GM21515 (cell line): ENCODE measurements at regions not wholly inside any gene's neighbourhood (a gene's known extent, or its start where the extent isn't known, plus 50 kb on each side); places are given as distances from the start of the nearest gene placed in this dataset.
"Not testable (repeated sequence)": the region's sequence is repeated elsewhere in the genome, so short reads cannot be mapped to it uniquely, and the experiment has no call there.

Source experiments
- ATAC-seq: cut with Tn5 transposase; IDR thresholded peaks from one replicate; pipeline ENCODE4 v1.9.1; 2021; ENCODE audit not compliant: unreplicated experiment

DNA sequence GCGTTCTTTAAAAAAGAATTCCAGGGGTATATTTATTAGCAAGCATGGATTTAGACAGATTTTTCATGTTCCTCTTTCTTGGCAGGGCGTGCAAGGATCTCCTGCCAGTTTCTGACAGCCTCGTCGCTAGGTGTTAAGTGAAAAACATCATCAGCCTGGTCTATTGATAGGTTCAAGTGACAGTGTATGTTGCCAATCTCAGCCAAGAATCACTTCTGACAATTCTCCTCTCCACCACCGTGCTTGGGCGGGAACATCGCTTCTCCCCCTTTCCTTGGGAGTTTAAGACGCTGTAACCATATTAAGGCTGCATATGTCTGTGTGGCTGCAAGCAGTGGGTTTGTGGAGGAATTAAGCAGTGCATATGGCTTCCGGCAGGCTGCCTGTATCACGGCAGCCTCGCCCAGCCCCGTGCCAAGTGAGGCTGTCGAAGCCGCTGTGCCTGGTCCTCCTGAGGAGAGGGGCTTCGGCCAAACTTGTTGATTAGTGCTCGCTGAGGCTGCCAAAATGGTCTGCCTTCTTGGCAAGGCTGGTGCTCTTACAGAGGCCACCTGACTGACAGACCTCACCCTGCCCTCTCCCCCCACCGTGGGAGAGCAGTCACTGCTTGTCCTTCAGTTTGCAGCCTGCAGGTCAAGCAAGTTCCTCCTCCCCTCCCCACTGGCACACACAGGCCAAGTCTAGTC is 132.2 kb upstream of the MPHOSPH6 start:
- no peak for ATAC-seq

DNA sequence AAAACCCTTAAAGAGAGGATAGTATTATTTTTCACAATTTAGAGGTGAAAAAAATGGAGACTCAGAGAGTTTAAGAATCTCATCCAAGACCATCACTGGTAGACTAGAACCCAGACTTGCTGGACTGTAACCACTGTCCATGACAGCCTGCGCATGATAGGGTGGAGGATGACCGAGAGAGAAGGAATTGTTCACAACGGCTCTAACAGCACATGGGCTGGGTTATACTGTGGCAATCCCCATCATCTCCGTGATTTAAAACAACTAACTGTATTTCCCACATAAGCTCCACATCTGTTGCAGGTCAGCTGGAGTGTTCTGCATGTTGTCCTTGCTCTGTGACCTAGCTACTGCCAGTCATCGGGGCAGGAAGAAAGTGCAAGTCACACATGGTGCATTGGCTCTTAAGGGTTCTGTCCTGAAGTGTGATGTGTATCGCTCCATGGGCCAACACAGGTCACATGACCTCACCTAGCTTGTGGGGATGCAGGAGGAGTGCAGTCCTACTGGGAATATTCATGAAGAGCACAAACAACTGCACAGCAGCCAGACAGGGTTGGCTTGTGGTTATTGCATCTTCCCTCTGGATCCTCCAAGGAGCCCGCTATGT is 131.2 kb upstream of the MPHOSPH6 start:
- ATAC-seq, result no peak

DNA sequence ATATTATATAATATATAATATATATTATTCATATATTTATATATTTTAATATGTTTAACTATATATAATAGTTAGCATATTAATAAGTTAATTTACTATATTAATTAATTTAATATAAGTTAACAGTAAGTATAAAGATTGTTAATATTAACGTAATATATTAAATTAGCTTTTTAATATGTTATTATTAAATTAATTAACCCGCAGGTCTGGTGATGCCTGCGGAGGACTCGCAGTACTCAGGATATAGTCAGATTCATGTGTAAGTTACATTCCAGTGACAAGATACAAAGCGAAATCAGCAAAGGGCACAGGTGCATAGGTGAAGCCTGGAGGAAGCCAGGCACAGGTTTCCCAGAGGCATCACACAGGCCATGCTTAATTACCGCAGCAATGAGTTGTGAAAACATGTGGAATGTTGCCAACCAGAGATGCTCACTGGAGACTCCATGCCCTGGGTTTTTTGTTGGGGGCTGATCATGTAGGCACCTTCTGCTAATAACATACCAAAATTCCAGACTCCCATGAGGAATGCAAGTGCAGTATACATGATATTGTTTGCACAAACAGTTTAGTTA is 130.4 kb upstream of the MPHOSPH6 start:
- no peak for ATAC-seq

DNA sequence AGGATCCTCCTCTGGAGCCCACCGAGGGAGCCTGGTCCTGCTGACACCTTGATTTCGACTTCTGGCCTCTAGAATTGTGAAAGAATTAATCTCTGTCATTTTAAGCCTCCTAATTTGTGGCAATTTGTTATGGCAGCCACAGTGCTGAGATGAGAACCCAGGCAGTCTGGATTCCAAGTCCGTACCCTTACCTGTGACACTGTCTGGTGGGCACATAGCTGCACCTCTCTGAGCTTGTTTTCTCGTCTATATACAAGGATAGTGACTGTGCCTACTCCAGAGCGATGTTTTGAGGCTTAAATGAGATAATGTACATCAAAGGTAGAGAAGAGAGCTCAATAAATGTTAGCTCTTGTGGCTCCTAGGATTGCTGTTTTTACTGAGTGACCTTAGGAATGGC is 128.4 kb upstream of the MPHOSPH6 start:
- no peak for ATAC-seq

DNA sequence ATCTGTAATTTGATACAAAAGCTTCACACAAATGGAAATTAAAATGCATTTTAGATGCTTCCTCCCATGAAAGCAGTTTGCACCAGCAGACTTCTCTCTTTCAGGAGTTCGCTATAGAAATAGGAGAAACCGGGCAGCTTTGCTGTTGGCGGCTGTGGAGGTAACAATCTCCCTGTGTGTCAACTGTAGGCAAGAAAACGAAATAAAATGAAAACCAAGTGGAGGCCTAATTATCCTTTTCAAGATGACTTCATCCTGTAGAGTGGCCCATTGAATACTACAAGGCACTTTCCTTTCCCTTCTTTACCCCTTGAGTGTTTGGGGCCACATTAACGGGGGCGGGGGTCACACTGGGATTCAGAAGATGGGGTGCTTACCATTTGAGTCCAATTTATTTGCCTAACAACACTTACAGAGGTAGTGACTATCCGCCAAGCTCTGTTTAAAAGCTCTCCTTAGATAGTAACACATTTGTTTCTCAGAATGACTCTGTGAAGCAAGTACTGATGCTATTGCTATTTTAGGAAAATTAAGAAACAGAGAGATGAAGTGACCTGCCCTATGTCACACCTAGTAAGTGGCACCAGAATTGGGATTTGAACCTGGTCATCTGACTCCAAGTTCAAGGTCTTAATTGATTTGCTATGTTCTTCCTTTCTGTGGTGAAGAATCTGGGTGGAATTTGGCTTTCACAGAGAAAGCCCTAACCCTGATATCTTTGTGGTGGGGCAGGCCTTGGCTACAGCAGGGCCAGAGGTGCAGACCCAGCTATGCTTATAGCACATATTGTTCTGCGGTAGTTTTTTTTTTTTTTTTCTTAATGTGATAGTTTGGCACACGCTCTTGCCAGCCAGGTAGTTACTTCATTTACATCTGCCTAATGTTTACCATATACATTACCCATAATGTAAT is 125.5 kb upstream of the MPHOSPH6 start:
- ATAC-seq, result no peak

DNA sequence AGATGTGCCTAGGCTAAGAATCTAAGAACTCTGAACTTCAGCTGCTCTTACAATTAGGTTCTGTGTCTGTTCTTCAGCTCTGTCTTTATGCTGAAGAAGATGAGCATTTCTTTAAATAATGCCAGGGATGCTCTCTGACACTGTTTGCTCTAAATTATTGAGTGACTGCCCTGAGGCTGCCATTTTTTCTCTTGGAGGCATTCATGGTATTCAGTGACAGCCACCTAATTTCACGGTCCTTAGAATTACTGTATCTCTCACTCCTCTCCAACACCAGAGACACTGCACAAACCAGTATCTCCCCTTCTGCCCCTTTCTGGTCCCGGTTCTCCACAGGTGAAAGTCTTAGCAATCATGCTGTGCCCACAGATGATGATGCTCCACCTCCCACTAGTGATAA is 123.6 kb upstream of the MPHOSPH6 start:
- no peak for ATAC-seq

DNA sequence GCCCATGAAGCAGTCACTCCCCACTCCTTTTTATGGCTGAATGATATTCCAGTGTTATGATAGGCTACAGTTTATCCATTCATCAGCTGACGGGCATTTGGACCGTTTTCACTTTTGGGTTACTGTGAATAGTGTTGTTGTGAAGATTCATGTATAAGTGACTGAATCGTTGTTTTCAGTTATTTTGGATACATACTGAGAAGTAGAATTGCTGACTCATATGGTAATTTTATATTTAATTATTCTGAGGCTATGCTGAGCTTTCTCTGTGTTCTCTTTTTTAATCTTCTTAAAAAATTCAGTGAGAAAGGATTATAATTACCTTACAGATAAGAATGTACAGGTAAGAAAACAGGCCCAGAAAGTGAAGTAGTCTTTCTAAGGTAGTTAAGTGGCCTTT is 117.9 kb upstream of the MPHOSPH6 start:
- no peak for ATAC-seq

DNA sequence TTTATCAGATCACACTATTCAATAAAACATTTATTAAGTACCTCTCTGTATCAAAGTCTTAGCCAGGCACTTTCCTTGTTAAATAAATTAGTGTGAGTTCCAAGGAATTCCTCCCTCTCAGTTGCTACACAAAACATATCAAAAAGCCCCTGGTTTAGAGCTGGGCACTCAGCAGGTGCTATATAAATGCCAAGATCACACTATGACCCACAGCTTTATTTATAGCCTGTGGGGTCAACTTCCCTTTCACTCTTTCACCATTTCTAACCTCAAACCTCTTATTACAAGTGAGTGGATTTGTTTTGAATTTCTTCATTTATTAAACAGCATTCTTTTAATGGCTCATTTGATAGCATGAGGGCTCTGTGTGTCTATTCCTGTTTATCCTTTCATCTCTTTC is 112.6 kb upstream of the MPHOSPH6 start:
- no peak for ATAC-seq

DNA sequence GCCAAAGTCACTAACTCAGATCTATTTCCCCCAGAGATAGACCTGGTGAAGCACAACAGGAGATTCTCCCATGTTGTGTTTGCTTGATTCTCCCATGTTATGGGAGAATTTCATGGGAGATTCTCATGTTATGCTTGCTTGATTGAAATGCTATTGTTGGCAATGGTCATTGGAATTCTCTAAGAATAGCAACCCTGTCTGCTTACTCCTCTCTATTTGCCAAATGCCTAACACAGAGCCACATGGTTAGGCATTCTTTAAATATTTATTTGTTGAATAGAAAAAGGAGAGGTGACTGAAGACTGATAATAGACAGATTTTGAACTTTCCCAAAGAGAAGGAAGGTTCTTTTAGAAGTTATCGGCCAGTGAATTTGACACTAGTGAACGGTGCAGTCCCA is 111.5 kb upstream of the MPHOSPH6 start:
- ATAC-seq, result no peak

DNA sequence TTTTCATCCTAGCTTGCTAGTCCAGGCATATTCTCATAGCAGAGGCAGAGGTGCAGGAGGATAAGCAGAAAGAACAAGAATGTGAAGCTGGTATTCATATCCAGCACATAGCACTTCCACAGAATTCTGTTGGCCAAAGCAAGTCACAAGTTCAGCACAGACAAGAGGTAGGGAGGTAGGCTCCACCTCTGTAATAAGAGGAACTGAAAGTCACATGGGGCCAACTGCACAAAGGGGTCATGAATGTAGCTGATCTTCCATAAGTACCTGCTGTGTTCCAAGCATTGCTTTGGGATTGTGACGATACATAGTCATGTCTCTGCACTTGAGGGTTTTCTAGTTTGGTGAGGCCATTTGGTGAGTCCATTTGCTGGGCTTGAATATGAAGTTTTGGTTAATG is 110.8 kb upstream of the MPHOSPH6 start:
- no peak for ATAC-seq

DNA sequence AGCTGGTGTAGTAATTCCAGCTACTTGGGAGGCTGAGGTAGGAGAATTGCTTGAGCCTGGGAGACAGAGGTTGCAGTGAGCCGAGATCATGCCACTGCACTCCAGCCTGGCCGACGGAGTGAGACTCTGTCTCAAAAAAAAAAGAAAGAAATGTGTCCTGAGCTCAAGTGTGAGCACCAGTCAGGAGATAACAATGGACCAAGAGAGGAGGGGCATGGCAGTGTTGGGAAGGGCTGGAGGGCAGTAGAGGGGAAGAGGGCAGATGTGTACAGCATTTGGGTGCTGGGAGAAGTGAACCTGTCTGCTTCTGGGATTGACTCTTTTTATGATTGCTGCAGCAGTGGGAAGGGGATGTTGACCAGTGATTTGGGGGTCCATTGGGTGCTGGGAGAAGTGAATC is 105.3 kb upstream of the MPHOSPH6 start:
- not testable (repeated sequence) for ATAC-seq

DNA sequence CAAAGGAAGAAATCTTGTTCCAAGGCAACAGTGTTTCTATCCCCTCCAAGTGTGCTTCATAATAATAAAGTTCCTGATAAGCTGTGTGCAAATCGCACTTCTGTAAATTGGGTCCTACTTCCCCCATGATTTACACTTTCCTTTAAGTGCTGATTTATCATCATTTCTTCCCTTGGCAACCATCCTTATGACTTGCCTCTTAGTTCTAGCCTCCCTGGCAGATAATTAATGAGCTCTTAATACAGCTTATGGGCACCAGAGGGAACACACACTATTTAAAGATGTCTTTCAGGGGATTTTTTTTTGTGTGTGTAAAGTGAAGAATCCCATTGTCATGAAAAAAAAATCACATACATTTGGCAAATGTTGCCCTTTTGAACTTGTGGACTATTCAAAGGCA is 101.6 kb upstream of the MPHOSPH6 start:
- no peak for ATAC-seq

DNA sequence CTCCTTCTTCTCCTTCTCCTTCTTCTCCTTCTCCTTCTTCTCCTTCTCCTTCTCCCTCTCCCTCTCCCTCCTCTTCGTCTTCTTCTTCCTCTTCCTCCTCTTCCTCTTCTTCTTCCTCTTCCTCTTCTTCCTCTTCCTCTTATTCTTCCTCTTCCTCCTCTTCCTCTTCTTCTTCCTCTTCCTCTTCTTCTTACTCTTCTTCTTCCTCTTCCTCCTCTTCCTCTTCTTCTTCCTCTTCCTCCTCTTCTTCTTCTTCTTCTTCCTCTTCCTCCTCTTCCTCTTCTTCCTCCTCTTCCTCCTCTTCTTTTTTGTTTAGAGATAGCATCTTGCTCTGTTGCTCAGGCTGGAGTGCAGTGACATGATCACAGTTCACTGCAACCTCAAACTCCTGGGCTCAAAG is 97.7 kb upstream of the MPHOSPH6 start:
- not testable (repeated sequence) for ATAC-seq

DNA sequence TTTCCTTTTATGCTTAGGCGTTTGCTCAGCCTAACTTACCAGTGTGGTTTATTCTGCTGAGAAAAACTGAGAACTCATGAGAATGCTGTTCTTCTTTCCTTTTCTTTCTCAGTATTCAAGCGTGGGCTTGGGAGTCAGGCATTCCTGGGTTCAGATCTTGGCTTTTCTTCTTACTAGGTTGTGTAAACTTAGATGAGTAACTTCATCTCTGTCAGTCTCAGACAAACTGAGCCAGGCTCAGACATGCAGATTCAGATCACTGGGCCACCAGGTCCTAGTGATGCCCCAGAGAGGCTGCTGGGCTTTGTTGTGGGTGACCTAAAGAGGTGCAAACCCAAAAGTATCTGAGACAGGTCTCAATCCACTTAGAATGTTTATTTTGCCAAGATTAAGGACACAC is 95.8 kb upstream of the MPHOSPH6 start:
- ATAC-seq, result no peak

DNA sequence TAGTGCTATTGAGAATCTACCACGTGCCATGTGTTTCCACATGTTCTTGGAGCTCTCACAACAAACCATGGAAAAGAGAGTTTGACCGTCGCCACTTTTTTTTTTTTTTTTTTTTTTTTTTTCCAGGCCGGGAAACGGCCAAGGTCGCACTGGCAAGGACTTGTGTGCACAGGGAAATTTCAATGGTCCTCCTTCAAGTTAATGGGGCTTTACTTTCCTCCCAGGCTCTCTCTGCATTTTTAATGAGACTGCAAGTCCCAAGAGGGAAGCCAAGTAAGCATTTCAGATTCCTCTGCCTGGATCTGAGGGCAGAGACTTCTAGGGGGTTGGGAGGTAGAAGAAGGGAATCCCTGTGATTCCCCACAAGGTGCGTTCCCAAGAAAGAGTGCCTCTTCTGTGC is 94.7 kb upstream of the MPHOSPH6 start:
- no peak for ATAC-seq

DNA sequence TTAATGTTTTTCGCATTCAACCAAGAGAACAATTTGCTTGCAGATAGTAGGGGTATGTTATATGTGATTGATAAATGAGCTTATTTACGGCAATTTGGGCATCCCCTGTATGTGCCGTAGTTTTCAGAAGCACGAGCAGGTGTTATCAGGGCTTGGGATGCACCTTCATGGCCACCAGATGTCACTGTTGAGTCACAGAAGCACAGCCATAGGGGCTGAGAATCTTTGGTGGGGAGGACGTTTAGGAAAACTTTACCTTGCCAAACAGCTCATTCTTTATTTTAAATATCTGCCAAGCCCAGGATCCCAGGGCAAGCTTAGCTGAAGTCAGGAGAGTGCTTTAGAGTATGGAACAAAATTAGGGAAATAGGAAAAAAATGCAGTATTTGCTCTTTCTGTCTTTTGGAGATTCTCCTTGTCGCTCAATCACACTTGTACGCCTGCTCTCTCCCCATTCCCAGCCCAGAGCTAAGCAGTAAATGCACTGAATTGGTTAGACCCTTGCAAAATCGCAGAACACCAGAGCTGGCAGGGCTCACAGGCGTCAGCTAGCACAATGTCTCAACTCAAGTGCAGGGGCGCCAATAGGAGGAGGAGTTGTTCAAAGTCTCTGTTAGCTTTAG is 93.6 kb upstream of the MPHOSPH6 start:
- ATAC-seq, result peak; percentile 78

DNA sequence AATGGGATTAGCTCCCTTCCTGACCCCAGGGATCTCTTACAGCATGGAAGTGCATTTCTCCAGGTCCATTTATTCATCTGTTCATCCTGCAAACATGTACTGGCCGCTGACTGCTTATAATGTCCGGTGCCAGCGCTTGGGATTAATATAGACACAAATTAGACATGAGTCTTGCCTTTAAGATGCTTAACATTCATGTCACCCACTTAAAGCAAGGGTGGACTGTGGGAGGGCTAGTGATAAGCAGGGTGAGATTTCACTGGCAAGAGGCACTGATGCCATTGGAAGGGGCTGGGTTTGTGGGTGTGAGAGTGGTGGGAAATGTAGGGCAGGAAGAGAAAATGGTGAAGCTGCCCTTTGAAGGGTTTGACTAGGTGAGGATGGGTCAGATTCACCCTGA is 92.2 kb upstream of the MPHOSPH6 start:
- ATAC-seq, result no peak

DNA sequence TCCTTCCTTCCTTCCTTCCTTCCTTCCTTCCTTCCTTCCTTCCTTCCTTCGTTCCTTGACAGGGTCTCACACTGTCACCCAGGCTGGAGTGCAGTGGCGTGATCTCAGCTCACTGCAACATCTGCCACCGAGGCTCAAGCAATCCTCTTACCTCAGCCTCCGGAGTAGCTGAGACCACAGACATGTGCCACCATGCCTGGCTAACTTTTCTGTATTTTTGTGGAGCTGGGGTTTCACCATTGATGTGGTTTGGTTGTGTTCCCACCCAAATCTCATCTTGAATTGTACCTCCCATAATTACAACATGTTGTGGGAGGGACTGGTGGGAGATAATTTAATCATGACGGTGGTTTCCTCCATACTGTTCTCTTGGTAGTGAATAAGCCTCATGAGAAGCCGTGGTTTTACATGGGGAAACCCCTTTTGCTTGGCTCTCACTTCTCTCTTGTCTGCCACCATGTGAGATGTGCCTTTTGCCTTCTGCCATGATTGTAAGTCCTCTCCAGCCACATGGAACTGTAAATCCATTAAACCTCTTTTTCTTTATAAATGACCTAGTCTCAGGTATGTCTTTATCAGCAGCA is 90.3 kb upstream of the MPHOSPH6 start:
- no peak for ATAC-seq

DNA sequence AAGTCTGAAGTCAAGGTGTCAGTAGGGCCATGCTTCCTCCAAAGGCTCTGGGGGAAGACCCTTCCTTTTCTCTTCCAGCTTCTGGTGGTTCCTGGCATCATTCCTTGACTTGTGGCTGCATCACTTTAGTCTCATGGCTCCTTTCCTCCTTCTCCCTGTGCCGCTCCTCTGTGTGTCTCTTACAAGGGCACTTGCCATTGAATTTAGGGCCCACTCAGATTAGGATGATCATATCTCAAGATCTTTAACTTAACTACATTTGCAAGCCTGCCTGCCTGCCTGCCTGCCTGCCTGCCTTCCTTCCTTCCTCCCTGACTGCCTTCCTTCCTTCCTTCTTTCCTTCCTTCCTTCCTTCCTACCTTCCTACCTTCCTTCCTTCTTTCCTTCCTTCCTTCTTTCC is 89.7 kb upstream of the MPHOSPH6 start:
- ATAC-seq, result no peak

DNA sequence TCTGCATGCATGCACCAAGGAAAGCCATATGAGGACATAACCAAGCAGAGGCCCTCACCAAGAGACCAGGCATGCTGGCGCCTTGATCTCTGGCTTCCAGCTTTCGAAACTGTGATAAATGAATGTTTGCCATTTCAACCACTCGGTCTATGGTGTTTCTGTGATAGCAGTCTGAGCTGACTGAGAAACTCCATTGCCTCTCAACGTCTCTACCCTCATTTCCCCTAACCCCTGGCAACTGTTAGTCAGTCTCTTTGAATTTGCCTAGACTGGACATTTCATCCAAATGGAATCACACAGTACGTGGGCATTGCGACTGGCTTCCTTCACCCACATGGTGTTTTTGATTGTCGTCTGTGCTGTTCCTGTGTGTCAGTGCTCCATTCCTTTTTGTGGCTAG is 88.0 kb upstream of the MPHOSPH6 start:
- ATAC-seq, result no peak

DNA sequence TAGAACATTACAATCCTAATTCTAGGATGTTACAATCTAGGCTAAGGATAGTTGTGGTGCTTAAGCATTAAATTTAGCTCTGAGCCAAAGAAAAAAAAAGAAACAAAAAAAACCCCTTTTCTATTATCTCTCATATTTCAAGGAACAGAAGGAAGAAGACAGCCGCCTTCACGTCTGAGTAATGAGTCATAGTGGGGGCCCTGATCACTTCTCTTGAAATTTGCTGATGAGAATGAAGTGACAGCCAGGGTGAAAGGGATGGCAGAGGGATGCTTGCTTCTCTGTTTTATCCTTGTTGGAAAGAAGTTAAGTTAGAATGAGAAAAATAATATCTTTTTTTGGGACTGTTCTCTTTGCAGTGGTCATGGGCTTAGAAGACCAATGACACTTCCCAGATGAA is 82.6 kb upstream of the MPHOSPH6 start:
- ATAC-seq, result no peak
